ENCODE measurements at regions not wholly inside any gene's neighbourhood (a gene's known extent, or its start where the extent isn't known, plus 50 kb on each side); places are given as distances from the start of the nearest gene placed in this dataset.

GRCh38 chr4:144384408-144384807 is 243.9 kb upstream of the GYPA start:
- H3F3A ChIP-seq (replicated peaks; ENCODE audit: low read depth): no peaks in the 10 kb centered on the region
- H3K27me3 Mint-ChIP-seq (ENCODE audit: insufficient read depth, low read depth, poor library complexity): no peaks in the 10 kb centered on the region
- peaks cover 34% of the 10 kb centered on the region for H3K9me3 Mint-ChIP-seq
- no peak for ATAC-seq
- no peak overlapping the region for H3K4me3 ChIP-seq
- H3K27ac Mint-ChIP-seq: no peak overlapping the region
- H3K9me2 ChIP-seq (ENCODE audit: insufficient read depth): 0 out of 2 replicates have a peak, but pooled peaks cover 12% of the 10 kb centered on the region
- H3K79me2 ChIP-seq (replicated peaks; ENCODE audit: insufficient read depth): no peaks in the 10 kb centered on the region
- H4K20me1 ChIP-seq (replicated peaks; ENCODE audit: insufficient read depth): no peaks in the 10 kb centered on the region
- H3K4me1 Mint-ChIP-seq: peaks cover 3% of the 10 kb centered on the region
- H3K4me2 ChIP-seq: no peak overlapping the region
- H3K4me3 Mint-ChIP-seq: no peak overlapping the region
- H3K27ac ChIP-seq (ENCODE audit: low read depth): no peak overlapping the region
- peaks cover 6% of the 10 kb centered on the region for H3K4me1 ChIP-seq (ENCODE audit: insufficient read depth)
- TF ChIP-seq JUNB (IDR thresholded peaks at IDR 0.05; ENCODE audit: unreplicated experiment): no peak
- no peak for TF ChIP-seq CTCF (conservative IDR thresholded peaks at IDR 0.05; ENCODE audit: low read depth in 2 of 2)
- no peak for TF ChIP-seq POLR2AphosphoS5 (IDR thresholded peaks at IDR 0.05; ENCODE audit: low read depth)
- TF ChIP-seq CREB1 (CRISPR knock-in tag; IDR thresholded peaks at IDR 0.05; ENCODE audit: low read depth): no peak
- no peak for TF ChIP-seq ZNF331 (CRISPR knock-in tag; IDR thresholded peaks at IDR 0.05; ENCODE audit: low read depth)
- no peak for TF ChIP-seq NANOG (IDR thresholded peaks at IDR 0.05; ENCODE audit: borderline replicate concordance)
- no peak for TF ChIP-seq STAT1 (IDR thresholded peaks at IDR 0.05; ENCODE audit: unreplicated experiment)
- no peak for TF ChIP-seq ETS1 (IDR thresholded peaks at IDR 0.05)
- TF ChIP-seq REST (IDR thresholded peaks at IDR 0.05; ENCODE audit: unreplicated experiment): no peak
- no peak for TF ChIP-seq EZH2 (IDR thresholded peaks at IDR 0.05; ENCODE audit: low read depth, unreplicated experiment)
- TF ChIP-seq ZNF462 (CRISPR knock-in tag; IDR thresholded peaks at IDR 0.05): no peak
- no peak for TF ChIP-seq EZH2phosphoT487 (IDR thresholded peaks at IDR 0.05; ENCODE audit: unreplicated experiment)
- no peaks in the 10 kb centered on the region for H3K36me3 ChIP-seq (ENCODE audit: insufficient read depth)
- no peaks in the 10 kb centered on the region for H3K27me3 ChIP-seq (ENCODE audit: insufficient read depth)
- H2AFZ ChIP-seq: no peak overlapping the region
- no peak for DNase-seq (ENCODE audit: low spot score)
- peaks cover 29% of the 10 kb centered on the region for H3K36me3 Mint-ChIP-seq (ENCODE audit: low read depth)
